IMR-90 (cell line): ENCODE measurements at regions not wholly inside any gene's neighbourhood (a gene's known extent, or its start where the extent isn't known, plus 50 kb on each side); places are given as distances from the start of the nearest gene placed in this dataset.

Experiments
- ATAC-seq: fragments of 200-7000 bp; cut with Tn5 transposase; 2 replicates; pipeline ENCODE4 v1.9.1; 2020; ENCODE audit warnings: low read depth, mild to moderate bottlenecking, moderate library complexity
- BruUV-seq: library from RNA; stranded (reverse); fragments of 400-500 nt; replicated peaks from 2 replicates; lab custom pipeline; 2021; lab: Mats Ljungman, UMichigan
- CTCF ChIA-PET: fragments of 300-600 bp; formaldehyde crosslinking; extraction: SDS; loops from one replicate; lab custom pipeline; 2021; ENCODE audit warnings: antibody characterized with exemption; lab: Yijun Ruan, JAX
- POLR2A ChIA-PET: fragments of 300-600 bp; sonication (Branson Sonifier 250); formaldehyde crosslinking; loops from one replicate; lab custom pipeline; 2022; ENCODE audit warnings: antibody characterized with exemption; ENCODE audit not compliant: unreplicated experiment; lab: Charles Lee
- DNase-seq: peaks from one replicate; pipeline ENCODE4 v3.0.0; 2013
- H2AFZ ChIP-seq: replicated peaks from 2 replicates; pipeline ENCODE3; 2013; ENCODE audit warnings: low read length, mild to moderate bottlenecking; ENCODE audit not compliant: poor library complexity
- H2AK5ac ChIP-seq: 2 replicates; pipeline ENCODE4 v1.6.1; 2013; ENCODE audit warnings: low read depth, low read length, inconsistent platforms
- H2AK9ac ChIP-seq: replicated peaks from 2 replicates; pipeline ENCODE3; 2013; ENCODE audit warnings: mild to moderate bottlenecking, low read depth, low read length, moderate library complexity; ENCODE audit not compliant: poor library complexity
- H2BK120ac ChIP-seq: 2 replicates; pipeline ENCODE4 v1.6.1; 2013; ENCODE audit warnings: low read depth, low read length, inconsistent platforms
- H2BK15ac ChIP-seq: 3 replicates; pipeline ENCODE4 v1.6.1; 2013; ENCODE audit warnings: low read depth, low read length, inconsistent platforms
- H2BK20ac ChIP-seq: 2 replicates; pipeline ENCODE4 v1.6.1; 2013; ENCODE audit warnings: low read depth, mild to moderate bottlenecking, inconsistent platforms, low read length, moderate library complexity
- H2BK5ac ChIP-seq: 2 replicates; pipeline ENCODE4 v1.6.1; 2013; ENCODE audit warnings: mild to moderate bottlenecking, low read depth, low read length, inconsistent platforms; ENCODE audit not compliant: poor library complexity, severe bottlenecking
- H3K14ac ChIP-seq: replicated peaks from 2 replicates; pipeline ENCODE4 v1.6.1; 2013; ENCODE audit warnings: low read depth, low read length, inconsistent platforms
- H3K18ac ChIP-seq: 2 replicates; pipeline ENCODE4 v1.6.1; 2013; ENCODE audit warnings: low read depth, low read length, control low read depth
- H3K23ac ChIP-seq: 2 replicates; pipeline ENCODE4 v1.6.1; 2013; ENCODE audit warnings: low read depth, low read length, inconsistent platforms
- H3K27ac ChIP-seq: 2 replicates; pipeline ENCODE4 v1.5.1; 2013; ENCODE audit warnings: mild to moderate bottlenecking, control low read depth, low read length; ENCODE audit not compliant: insufficient read depth
- H3K27me3 ChIP-seq: 2 replicates; pipeline ENCODE4 v1.6.1; 2013; ENCODE audit warnings: low read length; ENCODE audit not compliant: control insufficient read depth, insufficient read depth
- H3K36me3 ChIP-seq: 2 replicates; pipeline ENCODE4 v1.6.1; 2013; ENCODE audit warnings: low read length, mixed read lengths; ENCODE audit not compliant: control insufficient read depth, insufficient read depth
- H3K4ac ChIP-seq: 2 replicates; pipeline ENCODE4 v1.6.1; 2013; ENCODE audit warnings: low read depth, low read length, inconsistent platforms
- H3K4me1 ChIP-seq: 2 replicates; pipeline ENCODE4 v1.6.1; 2013; ENCODE audit warnings: low read length, mixed read lengths; ENCODE audit not compliant: control insufficient read depth, insufficient read depth
- H3K4me2 ChIP-seq: 2 replicates; pipeline ENCODE4 v1.6.1; 2013; ENCODE audit warnings: low read depth, mild to moderate bottlenecking, control low read depth, low read length, moderate library complexity
- H3K4me3 ChIP-seq: 2 replicates; pipeline ENCODE4 v1.5.1; 2013; ENCODE audit warnings: low read depth, mild to moderate bottlenecking, control low read depth, low read length, moderate library complexity; ENCODE audit not compliant: insufficient read depth
- H3K56ac ChIP-seq: 2 replicates; pipeline ENCODE4 v1.6.1; 2013; ENCODE audit warnings: low read length, inconsistent platforms; ENCODE audit not compliant: insufficient read depth; ENCODE audit errors: extremely low read depth
- H3K79me1 ChIP-seq, 2 experiments: 2 replicates each; pipeline ENCODE4 v1.6.1; 2013; ENCODE audit warnings: low read length in 2 of 2, inconsistent platforms in 1 of 2, low read depth in 1 of 2
- H3K9ac ChIP-seq: 2 replicates; pipeline ENCODE4 v1.6.1; 2013; ENCODE audit warnings: low read depth, low read length, control low read depth
- H3K9me1 ChIP-seq: 2 replicates; pipeline ENCODE4 v1.6.1; 2013; ENCODE audit warnings: low read length, inconsistent platforms; ENCODE audit not compliant: insufficient read depth
- H3K9me3 ChIP-seq: 2 replicates; pipeline ENCODE4 v1.6.1; 2013; ENCODE audit warnings: low read length; ENCODE audit not compliant: control insufficient read depth, insufficient read depth
- H4K20me1 ChIP-seq: 2 replicates; pipeline ENCODE4 v1.6.1; 2013; ENCODE audit warnings: low read length, inconsistent platforms; ENCODE audit not compliant: insufficient read depth
- H4K5ac ChIP-seq: 2 replicates; pipeline ENCODE4 v1.6.1; 2013; ENCODE audit warnings: mild to moderate bottlenecking, low read depth, low read length, control low read depth
- H4K8ac ChIP-seq, 2 experiments: 2 replicates each; pipeline ENCODE4 v1.6.1; 2013; ENCODE audit warnings: low read depth in 2 of 2, low read length in 2 of 2, control low read depth in 1 of 2, inconsistent platforms in 1 of 2
- H4K91ac ChIP-seq: 2 replicates; pipeline ENCODE4 v1.6.1; 2013; ENCODE audit warnings: low read depth, low read length, inconsistent platforms; ENCODE audit not compliant: insufficient read depth
- BHLHE40 ChIP-seq: fragments of 150-350 bp; IDR thresholded peaks from 2 replicates; pipeline ENCODE4 v1.6.1; 2016; ENCODE audit warnings: mild to moderate bottlenecking, low read depth, low read length
- FOS ChIP-seq: fragments of 150-350 bp; IDR thresholded peaks from 2 replicates; pipeline ENCODE4 v1.6.1; 2016; ENCODE audit warnings: low read depth, low read length
- WGBS, 2 experiments: methylation state at CpG; one replicate each; pipeline versions ENCODE4 v1.1.5 to v1.1.7; 2013; ENCODE audit warnings: missing lambda C conversion rate in 2 of 2; ENCODE audit not compliant: insufficient read length in 1 of 2; ENCODE audit errors: extremely low coverage in 2 of 2; 5-methylcytosine and 5-hydroxymethylcytosine counted together
- dilution Hi-C: fragments of 300-500 bp; cut with HindIII; formaldehyde crosslinking; loops from one replicate; pipeline ENCODE4 v1.14.3; 2018; ENCODE audit warnings: low sequenced_read_pairs; ENCODE audit not compliant: unreplicated experiment
- in situ Hi-C: fragments of 300-500 bp; cut with MboI; formaldehyde crosslinking; loops from 3 replicates; pipeline ENCODE4 v1.14.3; 2019; ENCODE audit warnings: low sequenced_read_pairs, inconsistent platforms, mixed read lengths
- intact Hi-C: fragments of 100-400 bp; cut with micrococcal nuclease; formaldehyde crosslinking; loops from 2 replicates; pipeline ENCODE4 v1.10.0; 2022

DNA sequence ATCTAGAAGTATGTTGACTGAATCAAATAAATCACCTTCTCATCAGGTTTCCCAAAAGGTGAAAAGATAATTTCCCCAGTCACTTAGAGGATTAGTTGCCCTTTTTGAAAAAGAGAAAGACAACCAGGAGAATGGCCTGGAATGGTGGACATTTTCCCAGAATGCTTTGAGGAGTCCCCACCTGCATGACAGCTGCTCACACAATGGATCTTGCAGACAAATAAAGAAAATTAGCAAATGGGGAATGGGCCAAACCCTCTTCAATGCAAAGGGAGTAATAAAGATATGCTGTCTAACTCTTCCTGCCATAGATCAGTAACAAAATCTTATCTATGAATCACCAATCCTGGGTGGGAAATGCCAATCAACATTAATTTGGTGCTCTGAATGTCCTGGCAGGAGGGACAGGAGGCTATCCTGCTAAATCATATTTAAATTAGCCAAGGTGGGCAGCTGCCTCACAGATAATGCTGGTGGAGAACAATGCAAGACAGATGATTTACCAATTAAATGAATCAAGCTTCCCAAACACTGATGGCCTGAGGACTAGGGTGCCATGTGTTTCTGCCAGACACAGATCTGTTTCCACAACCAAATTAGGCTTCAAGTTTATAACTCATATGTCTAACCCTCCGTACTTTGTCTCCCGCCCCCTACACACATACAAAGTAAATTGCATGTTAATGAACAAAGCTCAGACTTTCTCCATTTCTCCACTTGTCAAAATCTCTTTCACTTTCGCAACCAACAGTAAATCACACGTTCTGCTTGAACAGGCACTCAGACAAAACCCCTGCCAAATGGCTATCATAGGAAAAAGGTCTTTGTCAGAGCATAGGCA lies 488.0 kb upstream of the PLXNA2 start:
- Histone ChIP-seq H2BK15ac (no peak overlapping the region), H3K4me2 (no peak overlapping the region), H3K9me1 (no peaks in the 10 kb centered on the region), H3K14ac (no peak overlapping the region), H2AK9ac (no peak overlapping the region), H3K18ac (no peak overlapping the region), H2BK20ac (no peak overlapping the region), H2BK5ac (no peak overlapping the region), H3K27me3 (no peaks in the 10 kb centered on the region), H4K91ac (no peak overlapping the region), H3K9me3 (peaks cover 8% of the 10 kb centered on the region), H3K9ac (no peak overlapping the region), H3K4ac (no peak overlapping the region), H3K79me1 (no peaks in the 10 kb centered on the region), H4K20me1 (no peaks in the 10 kb centered on the region), H3K36me3 (no peaks in the 10 kb centered on the region), H4K5ac (no peak overlapping the region), H3K4me1 (no peaks in the 10 kb centered on the region), H3K4me3 (no peak overlapping the region), H3K27ac (no peak overlapping the region), H2AK5ac (no peak overlapping the region), H2BK120ac (no peak overlapping the region), H3K23ac (no peak overlapping the region), H4K8ac (no peak overlapping the region), H2AFZ (no peak overlapping the region), H3K56ac (no peak overlapping the region)
- DNase-seq, result no peak
- intact Hi-C loops, result no loop called here
- TF ChIP-seq BHLHE40, result no peak
- no peak for TF ChIP-seq FOS
- WGBS, 2 experiments, result 10% methylated on average over 2 of the region's 4 CpGs; no CpG with 5 or more reads in 1 of the 2 experiments
- ATAC-seq, result no peak
- CTCF ChIA-PET, result no interaction called here
- no TSS peak for BruUV-seq
- dilution Hi-C loops, result no loop called here
- POLR2A ChIA-PET, result no interaction called here
- in situ Hi-C loops, result no loop called here
